PFSK-1 (cell line): ENCODE measurements at regions not wholly inside any gene's neighbourhood (a gene's known extent, or its start where the extent isn't known, plus 50 kb on each side); places are given as distances from the start of the nearest gene placed in this dataset.

Experiments used
- FOXP2 ChIP-seq: optimal IDR thresholded peaks from 2 replicates; pipeline ENCODE3; 2011; ENCODE audit warnings: borderline replicate concordance, control low read depth, inconsistent platforms; ENCODE audit not compliant: insufficient read depth; ENCODE audit errors: extremely low read length, extremely low read depth
- POLR2AphosphoS5 ChIP-seq: IDR thresholded peaks from 2 replicates; pipeline ENCODE4 v1.6.1; 2012; ENCODE audit warnings: low read depth, mild to moderate bottlenecking, control low read depth, low read length, moderate library complexity
- REST ChIP-seq, 2 experiments: IDR thresholded peaks; 2 replicates each; pipeline versions ENCODE4 v1.6.1 to v1.8.0; 2011 to 2012; ENCODE audit warnings: low read depth in 2 of 2, low read length in 2 of 2, control low read depth in 1 of 2, inconsistent platforms in 1 of 2, mild to moderate bottlenecking in 1 of 2, moderate library complexity in 1 of 2; ENCODE audit not compliant: insufficient read depth in 1 of 2
- SIN3A ChIP-seq: IDR thresholded peaks from 2 replicates; pipeline ENCODE4 v1.6.1; 2012; ENCODE audit warnings: mild to moderate bottlenecking, low read length, moderate library complexity, borderline replicate concordance; ENCODE audit not compliant: insufficient read depth
- TAF1 ChIP-seq: IDR thresholded peaks from 2 replicates; pipeline ENCODE4 v1.6.1; 2012; ENCODE audit warnings: low read length, control low read depth, borderline replicate concordance; ENCODE audit not compliant: insufficient read depth

GRCh38 chr5:126020770-126021169 lies 402.4 kb upstream of the GRAMD2B start:
- TF ChIP-seq FOXP2: no peak
- TF ChIP-seq POLR2AphosphoS5: no peak
- no peak for TF ChIP-seq REST (IDR thresholded peaks at IDR 0.05; ENCODE audit: insufficient read depth in 1 of 2, low read depth in 2 of 2, low read length in 2 of 2)
- no peak for TF ChIP-seq TAF1
- TF ChIP-seq SIN3A: no peak

DNA sequence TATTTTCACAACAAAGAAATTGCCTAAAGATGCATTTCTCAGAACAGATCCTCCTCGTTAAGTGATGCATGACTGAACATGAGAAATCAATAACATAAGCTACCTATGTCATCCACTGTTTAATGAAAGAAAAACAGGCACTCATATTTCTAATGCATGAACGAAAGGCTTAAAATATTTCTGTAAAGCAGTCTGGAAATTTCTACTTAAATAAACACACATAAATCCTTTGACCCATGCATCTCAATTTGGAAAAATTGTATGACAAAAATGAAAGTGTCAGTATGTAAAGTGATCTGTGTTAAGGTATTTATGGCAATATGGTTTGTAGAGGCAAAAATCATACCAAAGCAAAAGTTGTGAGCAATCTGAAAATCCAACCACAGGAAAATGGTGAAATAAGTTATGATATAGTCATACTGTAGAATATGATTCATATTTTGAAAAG lies 399.2 kb upstream of the GRAMD2B start:
- TF ChIP-seq TAF1: no peak
- no peak for TF ChIP-seq FOXP2
- TF ChIP-seq REST (IDR thresholded peaks at IDR 0.05; ENCODE audit: insufficient read depth in 1 of 2, low read depth in 2 of 2, low read length in 2 of 2): no peak
- TF ChIP-seq POLR2AphosphoS5: no peak
- TF ChIP-seq SIN3A: no peak

GRCh38 chr5:126027149-126027548 lies 396.1 kb upstream of the GRAMD2B start:
- TF ChIP-seq SIN3A: no peak

DNA sequence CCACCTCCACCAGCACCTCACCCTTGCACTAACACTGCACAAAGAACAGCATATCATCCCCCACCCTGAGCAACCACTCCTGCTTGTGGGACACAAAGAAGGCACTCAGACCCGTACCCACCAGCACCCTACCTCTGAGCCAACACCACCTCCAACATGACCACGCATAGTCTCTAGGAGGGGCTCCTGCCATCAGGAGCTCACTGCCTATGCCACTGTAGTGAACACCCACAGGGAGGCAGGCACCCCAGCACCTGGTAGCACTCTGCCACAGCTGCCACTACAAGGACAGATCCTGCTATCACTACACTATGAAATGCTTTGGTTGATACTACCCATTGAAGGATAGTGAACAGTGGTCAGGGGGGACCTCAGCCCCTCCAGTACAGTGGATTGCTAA lies 395.6 kb upstream of the GRAMD2B start:
- TF ChIP-seq SIN3A (no peak), POLR2AphosphoS5 (no peak), FOXP2 (no peak), TAF1 (no peak), REST (IDR thresholded peaks at IDR 0.05; ENCODE audit: insufficient read depth in 1 of 2, low read depth in 2 of 2, low read length in 2 of 2) (no peak)

DNA sequence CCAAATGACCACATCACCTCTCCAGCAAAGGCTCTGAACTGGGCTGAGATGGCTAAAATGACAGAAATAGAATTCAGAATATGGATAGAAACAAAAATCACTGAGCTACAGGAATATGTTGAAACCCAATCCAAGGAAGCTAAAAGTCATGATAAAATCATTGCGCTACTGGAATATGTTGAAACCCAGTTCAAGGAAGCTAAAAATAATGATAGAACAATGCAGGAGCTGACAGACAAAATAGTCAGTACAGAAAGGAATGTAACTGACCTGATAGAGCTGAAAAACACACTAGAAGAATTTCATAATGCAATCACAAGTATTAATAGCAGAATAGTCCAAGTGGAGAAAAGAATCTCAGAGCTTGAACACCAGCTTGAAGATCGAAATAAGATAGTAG lies 394.9 kb upstream of the GRAMD2B start:
- TF ChIP-seq POLR2AphosphoS5: no peak
- no peak for TF ChIP-seq SIN3A
- no peak for TF ChIP-seq REST (IDR thresholded peaks at IDR 0.05; ENCODE audit: insufficient read depth in 1 of 2, low read depth in 2 of 2, low read length in 2 of 2)
- no peak for TF ChIP-seq FOXP2
- TF ChIP-seq TAF1: no peak
